Activated CD4-positive, alpha-beta T cell treated with anti-CD3 and anti-CD28 coated beads, Interleukin-2, amount 50 U/mL, for 48 hours (primary cell): ENCODE measurements at regions not wholly inside any gene's neighbourhood (a gene's known extent, or its start where the extent isn't known, plus 50 kb on each side); places are given as distances from the start of the nearest gene placed in this dataset.

ENCODE experiments used
- DNase-seq, 2 experiments: peaks; one replicate each; pipeline ENCODE4 v3.0.0-alpha.2; 2020

DNA sequence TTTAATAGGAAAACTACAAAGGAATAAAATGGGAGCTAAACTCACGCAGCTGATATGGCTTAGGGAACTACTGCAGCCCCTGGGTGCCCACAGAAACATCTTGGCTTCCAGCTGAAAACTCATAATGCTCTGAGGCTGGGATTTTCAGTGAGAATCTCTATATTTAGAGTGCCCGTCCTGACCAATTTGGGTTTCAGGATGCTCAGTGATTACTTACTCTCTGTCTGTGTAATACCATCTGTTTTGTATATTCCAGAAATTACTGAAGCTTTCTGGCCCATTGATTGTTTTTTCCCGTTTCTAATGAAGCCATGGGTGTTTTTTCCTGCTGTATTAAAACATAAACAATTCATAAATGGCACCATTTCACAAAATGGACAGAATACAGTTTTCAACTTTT, 50.6 kb upstream of the ZNF385D start:
- no peak for DNase-seq

DNA sequence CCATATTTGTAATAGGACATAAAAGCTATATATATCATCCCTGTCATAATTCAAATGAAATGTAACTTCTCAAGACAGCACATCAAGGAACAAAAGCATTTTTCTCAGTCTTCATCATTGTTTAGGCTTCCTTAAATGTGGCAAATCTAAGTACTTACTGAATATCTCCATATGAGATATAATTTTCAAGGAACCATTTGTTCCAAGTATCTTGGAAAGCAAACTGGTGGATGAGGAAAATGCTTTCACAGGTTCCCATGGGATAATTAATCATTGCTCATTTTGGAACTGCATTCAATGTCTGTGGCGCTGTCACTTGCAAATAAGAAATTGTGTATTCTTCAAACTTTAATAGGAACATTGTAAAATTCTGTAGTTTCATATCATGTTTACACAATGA, 52.6 kb upstream of the ZNF385D start:
- DNase-seq: no peak

DNA sequence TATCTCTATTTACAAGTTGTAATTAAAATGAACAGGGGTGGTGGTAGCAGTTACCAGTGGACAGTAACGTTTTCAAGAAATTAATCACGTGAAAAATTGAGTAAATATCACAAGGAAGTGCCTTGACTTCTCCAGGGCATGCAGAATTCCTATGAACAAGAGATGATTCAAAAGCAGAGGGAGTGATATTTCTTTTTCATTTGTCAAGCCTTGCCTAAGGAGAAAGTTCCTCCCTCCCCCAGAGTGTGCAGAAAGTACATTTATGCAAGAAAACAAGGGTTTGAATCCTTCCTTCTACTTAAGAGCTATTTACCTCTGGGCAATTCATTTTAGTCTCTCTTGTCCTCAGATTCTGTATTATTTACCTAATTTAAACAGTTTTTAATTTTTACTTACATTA, 53.3 kb upstream of the ZNF385D start:
- DNase-seq: no peak

DNA sequence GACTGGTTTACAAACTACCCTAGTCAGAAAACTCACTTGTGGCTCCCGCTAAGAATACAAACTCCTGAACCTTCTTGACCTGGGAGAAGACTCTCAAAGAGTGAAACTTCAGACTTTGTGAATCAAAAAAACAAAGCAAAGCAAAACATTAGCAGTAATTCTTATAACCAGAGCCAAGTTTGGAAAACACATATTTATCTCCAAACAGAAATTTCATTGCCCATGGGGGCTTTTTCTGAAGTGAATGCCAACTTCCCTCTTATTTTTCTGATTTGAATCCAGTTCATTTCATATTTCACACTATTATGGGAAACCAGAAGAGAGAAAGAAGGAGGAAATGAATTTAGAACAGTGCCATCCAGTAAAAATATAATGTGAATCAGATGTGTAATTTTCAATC, 55.7 kb upstream of the ZNF385D start:
- DNase-seq: no peak

DNA sequence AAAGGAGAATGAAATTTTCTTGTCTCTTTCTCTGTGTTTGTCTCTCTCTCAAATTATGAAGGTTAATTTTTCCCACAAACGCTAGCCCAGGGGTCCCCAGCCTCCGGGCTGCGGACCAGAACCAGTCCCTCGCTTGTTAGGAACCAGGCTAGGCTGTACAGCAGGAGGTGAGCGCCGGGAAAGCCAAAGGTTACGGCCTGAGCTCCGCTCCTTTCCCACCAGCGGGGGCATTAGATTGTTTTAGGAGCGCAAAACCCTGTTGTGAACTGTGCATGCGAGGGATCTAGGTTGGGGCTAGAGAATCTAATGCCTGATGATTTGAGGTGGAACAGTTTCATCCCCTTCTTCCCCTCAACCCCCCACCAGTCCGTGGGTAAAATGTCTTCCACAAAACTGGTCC, 74.7 kb upstream of the ZNF385D start:
- no peak for DNase-seq

DNA sequence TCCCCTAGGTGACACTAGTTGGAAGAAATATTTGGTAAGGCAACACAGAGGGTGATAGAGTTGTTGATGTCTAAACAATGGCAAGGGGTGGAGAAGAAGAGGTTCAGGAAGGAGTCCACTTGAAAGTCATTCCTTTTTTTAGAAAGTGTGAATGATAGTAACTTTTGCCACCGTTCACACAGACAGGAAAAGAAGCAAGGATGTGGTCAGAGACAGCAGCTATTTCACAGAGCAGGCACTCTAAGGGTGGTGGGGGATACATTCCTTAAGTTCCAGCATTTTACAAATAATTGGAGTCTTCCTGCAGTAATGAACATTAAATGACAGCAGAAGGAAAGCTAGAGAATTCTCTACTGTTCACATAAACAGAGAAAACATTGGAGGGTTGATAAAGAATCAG, 75.4 kb upstream of the ZNF385D start:
- DNase-seq: no peak

DNA sequence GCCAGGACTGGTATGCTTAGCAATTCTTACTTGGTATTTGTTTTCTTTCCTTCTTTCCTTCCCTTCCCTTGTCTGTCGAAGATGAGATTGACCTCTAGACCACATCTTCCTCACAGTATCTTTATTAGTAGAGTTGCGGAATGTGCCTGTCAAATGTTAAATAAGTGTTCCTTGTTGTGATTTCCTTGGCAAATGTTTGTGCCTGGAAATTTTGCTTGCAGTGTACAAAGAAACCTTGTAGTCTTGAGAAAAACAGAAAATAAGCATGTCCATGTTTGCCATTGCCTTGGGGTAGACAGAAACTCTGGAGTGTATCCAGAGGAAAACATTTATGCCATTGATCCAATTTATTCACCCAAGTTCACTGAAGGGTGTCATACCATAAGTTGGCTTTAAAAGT, 79.5 kb upstream of the ZNF385D start:
- DNase-seq: no peak

DNA sequence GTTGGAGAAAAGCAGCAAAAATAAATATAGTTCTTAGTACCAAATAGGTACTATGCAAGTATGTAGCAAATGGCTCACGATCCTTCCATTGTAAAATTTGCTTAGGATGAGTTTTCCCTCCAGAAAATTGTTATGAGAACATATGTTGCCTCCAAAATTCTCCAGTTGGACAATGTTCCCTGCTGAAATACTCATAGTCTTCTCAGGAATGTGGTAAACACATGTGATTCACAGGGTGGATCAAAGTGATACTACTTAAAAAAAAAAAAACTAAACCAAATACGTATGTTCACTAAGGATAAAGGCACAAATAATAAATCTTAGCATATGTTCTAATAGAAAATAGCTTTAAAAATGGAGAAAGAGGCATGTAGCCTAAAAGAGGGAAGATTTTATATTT, 84.3 kb upstream of the ZNF385D start:
- DNase-seq: no peak

DNA sequence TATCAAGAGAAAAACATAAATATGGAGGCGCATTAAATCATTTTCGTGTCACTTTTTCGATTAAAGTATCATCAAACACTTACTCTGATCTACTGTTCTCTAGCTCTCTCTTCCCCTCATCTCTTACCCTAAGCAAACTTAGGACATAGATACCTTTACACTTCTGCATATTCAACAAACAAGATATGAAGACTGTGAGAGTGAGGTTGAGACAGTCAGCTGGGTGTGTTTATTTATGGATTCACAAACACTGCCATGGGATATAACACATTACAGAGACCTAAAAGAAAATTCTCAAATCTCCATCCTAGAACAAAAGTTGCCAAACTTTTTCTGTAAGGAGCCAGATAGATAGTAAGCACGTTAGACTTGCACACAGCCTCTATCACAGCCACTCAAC, 85.2 kb upstream of the ZNF385D start:
- no peak for DNase-seq

DNA sequence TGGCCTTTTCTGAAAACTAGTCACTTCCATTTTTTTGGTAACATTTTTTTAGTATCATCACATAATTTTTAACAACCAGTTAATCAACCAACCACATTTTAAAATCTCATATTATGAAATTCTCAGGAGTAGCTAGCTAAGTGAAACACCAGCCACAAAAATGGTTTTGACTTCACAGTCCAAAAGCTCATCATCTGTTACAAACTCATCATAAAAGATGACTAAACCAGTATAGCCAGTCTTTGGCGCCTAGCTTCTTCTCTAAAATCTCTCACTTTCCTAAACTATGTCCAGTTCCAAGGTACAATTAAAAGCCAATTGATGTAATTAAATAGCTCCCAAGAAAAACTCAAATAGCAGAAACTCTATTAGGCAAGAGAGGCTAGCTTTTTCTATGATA, 88.2 kb upstream of the ZNF385D start:
- no peak for DNase-seq

DNA sequence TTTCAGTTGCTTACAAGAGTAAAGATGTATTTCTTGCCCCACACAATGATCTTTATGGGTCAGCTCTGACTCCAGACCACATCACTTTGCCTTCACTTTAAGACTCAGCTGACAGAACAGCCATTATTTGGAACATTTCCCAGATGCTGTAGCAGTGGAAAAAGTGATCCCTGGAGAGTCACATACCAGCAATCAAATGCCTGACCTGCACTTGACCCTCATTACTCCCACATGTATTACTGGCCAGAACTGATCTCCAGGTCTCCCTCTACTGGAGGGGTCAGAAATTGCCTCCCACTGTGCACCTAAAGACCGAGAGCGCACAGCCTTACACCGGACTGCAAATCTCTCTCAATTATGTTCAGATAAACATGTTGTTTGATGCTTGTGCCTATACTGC, 88.6 kb upstream of the ZNF385D start:
- DNase-seq: no peak

DNA sequence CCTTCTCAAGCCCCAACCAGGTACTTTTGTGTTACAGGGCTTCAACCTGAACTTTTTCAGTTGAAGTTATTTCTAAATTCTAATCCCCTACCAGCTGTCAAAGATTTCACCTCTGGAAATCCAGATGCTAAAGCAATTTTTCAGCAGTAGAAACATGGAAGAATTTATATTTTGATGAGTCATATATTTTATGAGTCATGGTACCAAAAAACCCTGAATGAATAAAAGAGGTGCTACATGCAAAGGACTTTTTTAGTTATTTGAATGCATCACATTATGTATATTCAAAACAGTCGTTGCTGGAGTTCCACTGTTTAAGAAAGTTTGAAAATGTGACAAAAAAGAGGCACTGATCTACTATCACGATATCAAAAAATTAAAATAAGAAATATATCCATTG, 96.0 kb upstream of the ZNF385D start:
- no peak for DNase-seq

DNA sequence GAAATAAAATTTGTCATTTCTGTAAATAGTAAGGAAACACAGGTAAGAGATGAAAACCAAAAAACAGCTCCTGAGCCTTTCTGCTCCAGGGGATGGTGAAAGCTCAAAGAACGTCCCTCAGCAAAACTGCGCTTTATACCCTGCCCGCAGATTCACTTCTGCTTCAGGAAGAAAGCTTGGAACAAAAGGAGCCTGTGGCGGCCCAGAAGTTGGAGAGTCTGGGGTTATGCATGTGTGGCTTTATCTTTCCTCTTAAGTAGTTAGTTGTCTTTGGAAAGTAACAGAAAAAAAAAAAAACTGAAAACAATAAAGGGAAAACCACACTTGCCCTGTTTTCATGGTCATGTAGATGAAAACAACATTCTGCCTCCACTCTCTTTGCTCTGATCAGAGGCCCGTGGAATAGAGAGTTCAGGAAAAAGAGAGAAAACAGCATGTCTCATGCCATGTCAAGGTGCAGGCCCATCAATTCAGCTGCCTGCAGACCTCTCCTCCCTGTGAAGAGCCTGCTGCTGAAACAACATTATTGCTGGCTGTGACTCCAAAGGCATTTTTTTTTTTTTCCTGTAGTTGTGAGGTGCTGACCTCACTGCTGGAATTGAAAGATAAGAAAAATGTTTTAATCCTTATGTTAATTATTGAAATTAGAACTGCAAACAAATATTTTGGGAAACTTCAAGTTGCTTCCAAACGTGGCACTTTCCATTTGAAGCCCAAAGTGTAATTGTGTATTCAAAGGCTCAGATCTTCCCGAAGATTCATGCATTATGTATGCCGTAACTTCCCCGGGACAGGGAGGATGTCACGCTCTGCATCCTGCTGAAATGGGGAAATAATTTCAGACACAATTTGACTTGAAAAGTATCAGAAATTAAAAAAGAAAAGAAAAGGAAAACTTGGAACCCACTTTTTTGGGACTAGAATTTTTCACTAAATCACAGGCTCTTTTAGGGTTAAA, 108.4 kb upstream of the ZNF385D start:
- DNase-seq: no peak

DNA sequence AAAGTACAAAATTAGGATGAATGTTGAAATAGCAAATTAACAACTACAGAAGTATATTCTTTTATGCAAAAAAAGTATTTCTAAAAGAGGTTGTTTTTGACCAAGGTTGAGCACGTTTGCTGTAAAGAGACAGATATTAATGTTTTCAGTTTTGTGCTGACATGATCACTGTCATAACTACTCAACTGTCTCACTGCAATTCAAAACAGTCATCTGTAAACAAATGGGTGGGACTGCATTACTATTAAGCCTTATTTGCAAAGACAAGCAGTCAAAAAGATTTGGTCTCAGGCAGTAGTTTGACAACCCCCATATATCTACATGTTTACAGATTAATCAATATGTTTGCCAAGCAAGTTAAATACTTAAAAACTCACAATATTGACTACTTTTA, 109.1 kb upstream of the ZNF385D start:
- no peak for DNase-seq

DNA sequence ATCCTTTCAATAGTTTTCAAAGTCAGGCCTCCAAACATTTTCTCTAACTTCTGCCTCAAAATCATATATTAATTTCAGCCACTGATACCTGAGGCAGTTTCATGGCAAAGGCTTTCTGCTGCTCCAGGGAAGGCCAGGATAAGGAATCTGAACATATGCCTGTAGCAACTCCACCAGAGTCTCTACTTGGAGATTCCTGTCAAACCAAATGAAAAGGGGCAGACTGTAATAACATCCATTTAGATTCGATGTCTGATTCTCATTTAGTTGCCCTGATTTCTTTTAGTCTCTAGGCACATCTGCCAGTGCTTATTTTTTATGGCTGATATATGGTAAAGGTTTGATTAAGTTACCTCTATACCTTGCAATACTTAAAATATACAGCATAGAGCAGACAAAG, 109.6 kb upstream of the ZNF385D start:
- DNase-seq: no peak

DNA sequence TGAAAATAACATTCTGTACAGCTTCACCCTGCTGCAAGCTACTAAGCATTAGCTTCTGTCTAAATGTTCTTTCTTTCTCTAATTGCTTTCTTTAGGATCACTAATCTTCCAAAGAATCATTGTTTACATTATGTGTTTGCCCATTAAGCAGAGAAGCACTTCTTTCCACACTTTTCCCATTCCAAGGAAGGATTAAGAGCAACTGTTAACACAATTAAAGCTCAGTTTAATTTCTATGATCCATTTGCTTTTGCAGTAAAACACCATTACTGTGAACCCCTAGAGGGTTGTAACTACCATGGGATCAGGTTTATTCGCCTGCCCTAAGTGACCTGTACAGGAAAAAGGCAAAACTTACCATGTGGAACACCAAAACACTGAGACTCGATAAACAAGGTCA, 125.8 kb upstream of the ZNF385D start:
- no peak for DNase-seq

DNA sequence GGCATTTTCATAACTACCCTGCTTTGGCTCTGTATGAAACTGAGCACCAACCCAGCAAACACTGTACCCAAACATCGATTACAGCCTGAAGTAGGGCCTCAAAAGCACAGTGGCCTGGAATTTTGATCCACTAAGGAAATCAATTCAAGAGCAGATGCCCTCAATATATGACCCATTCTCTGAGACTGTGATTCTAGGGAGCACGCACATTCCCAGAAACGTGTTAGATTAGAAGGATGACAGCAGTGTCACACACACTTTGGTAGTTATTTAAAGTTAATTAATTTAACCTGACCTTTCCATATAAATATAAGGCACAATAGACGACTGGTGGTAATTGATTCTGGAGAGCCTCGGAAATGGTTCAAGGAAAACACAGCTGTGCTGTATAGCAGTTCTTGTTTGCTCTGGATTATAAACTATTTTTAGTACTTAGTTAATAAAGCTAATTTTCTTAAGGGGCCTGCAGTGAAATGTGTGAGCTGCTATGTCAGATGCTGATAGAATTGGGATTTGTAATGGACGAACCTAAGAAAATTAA, 126.3 kb upstream of the ZNF385D start:
- DNase-seq: no peak

DNA sequence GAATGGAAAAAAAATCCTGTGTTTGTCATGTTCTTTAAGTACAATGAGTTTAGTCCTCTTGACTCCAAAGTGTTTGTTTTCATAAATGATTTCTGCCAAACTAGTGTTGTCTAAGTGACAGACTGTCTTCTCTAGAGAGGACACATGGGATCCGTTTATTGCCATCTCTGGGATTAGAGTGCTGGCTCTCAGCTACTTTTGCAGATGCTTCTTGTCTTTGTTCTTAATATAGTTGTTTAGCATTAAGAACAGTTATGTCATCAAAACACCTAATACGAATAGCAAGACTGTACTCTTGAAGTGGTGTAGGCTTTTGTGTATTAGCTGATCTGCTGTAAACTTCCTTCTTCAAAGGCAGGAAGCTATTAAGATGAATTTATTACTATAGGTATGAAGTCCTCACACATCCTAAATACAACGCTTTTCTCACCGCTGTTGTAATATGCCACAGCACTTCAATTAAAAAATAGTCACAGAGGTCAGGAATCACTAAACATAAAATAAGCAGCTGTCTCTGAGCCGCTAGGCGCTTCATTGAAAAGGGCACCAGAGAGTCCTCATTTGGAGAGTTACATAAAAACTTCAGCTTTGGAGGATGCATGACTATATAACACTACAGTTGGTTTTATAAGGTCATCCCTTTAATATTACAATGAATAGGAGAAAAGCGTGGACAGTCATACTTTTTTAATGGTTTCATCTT, 128.3 kb upstream of the ZNF385D start:
- DNase-seq: no peak

DNA sequence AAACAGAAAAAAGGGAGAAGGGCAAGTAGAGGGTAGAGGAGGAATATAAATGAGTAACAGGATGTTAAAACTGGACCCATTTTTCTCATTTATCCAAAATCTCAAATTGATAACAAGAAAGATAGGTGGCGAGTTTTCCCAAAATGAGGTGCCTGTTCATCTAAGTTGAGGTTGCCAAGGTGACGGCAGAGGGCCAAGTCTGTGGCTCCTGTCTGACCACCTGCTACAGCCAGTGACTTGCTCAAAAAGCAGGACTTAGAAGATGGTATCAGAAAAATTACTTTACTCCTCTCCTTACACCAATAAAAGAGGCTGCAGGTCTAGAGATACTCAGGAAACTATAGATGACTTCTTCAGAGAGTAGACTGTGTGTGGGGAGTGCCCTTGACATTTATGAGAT, 137.6 kb upstream of the ZNF385D start:
- DNase-seq: no peak

DNA sequence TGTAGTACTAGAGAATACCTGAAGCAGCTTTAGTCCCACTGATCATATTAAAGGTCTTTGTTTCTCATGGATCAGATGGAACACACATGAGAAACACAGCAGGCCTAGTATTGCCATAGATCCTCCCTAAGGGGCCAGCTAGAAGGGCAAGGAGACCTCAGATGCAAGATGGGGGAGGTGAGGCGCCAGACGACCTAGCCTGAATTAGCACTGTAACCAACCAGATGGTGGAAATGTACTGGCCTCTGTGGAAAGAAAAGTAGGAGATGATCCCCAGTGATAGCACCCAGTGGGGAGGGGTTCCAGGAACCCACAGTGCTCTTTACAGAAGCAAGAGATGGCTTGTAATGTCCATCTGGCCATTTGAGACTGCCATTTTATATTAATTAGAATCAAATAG, 138.2 kb upstream of the ZNF385D start:
- no peak for DNase-seq

DNA sequence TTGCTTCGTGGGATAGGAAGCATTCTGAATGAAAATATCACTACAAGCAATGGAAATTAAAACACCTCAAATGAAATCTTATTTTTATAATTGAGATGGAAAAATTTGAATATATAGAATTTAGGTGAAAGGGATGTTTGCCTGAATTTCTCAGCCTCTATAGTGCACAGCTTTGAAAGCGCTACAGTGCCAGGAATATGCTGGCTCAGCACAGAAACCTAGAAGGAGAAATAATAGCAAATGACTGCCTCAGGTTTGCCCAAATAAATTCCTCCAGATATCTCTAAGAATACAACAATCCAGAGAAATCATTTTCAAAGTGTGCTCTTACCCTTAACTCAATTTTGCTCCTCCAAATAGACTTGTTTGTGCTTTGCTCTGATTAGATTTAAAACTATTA, 141.1 kb upstream of the ZNF385D start:
- no peak for DNase-seq

DNA sequence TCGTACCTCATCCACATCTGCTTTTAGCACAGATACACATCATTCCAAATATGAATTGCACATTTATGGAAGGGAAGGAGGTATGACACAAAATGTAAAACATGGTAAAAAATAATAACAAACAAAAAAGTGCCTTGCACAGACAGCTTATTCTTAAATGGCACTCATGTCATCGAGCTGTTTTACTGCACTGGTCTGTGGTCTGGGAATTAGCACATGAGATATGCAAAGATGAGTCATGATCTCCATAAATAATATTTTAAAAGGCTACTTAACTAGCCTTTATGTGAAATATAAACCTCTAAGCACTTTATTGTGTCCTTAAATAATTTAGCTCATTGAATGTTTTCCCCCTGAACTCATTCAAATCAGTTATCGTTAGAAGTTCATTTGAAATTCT, 142.2 kb upstream of the ZNF385D start:
- no peak for DNase-seq

DNA sequence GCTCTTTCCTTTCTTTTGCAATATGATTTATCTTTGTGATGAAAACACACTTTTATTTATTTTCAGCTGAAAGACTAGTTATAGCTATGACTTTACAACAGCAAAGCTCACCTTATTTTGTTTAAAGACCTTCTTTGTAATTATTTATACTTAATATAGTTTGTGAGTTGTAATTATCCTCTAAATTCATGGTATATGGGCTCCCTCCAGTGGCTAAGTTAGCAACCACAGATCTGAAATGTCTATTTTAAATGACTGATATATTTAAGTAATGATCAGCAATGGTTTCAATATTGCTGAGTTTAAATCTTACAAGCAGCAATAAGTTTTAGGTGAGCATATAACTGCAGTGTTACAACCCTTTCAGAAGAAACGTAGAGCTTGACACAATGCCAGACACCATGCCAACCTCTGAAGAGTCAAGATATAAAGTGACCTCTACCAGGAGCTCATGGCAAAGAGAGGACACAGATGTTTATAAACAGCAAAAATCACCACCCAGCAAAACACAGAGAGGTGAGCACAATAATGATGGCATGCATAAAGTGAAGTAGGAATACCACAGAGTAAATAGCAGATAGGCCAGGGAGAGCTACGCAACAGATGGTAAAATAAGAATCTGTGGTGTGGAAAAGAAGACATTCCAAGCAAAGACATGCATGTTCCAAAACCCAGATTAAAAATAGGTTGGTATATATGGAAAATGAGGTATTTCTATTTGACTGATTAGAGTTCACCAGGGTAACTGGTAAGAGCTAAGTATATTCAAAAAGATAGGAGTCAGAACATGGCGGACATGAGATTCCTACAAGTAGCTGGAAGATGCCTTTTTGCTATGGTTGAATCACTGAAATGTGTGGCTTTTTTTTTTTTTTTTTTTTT, 143.7 kb upstream of the ZNF385D start:
- no peak for DNase-seq
